Pons (tissue), 1 donor: ENCODE measurements at regions not wholly inside any gene's neighbourhood (a gene's known extent, or its start where the extent isn't known, plus 50 kb on each side); places are given as distances from the start of the nearest gene placed in this dataset.
A peak's percentile ranks its signal among the peaks of the same experiment; 100 is the strongest.

Experiments used
- DNase-seq: peaks from one replicate; pipeline ENCODE4 v3.0.0-alpha.2; 2016; ENCODE audit warnings: low spot score

DNA sequence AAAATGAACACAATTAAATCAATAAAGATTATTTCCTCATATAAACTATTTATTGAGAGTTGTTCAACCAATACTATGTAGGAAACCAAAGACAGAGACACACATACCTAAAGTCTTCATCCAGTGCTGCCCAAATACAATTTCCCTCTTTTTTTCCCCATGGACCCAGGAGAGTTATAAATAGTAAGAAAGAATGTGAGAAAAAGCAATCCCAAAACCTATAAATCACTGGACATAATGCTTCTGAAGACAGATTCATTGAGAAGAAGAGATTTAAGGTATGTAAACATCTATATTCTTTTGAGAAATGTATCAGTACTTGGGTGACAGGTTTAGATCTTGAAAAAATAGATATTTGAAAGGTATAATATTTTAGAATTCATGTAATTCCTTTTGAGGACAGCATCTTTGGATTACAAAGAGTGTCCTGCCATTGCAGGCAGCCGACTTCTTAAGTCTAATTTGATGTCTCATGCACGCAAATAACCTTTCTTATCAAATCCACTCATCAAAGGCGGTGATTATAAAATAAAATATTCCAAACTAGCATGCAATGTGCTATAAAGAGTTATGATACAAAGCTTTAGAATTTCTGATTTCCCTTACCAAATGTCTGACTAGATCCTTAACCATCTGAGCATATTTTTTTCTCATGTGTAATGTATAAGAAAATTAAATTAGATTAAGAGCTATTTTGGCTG, 739.4 kb downstream of the LIG4 start:
- no peak for DNase-seq

DNA sequence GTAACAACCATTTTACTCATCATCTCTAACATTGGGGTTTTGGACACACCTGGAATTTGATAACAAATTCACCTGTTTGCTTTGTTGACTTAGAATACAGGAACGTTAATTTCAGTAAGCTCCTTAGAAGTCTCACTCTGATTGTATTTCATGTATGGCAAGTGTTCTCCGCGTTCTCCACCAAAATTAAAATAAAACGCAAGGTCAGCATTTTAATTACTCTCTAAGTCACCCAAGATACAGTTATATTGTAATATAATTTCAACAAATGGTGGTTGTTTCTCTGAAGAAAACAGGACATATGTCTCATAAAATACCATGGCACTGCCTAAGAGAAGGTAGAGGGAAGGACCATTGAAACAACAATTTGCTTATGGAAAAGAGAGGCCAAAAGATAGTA, 742.1 kb downstream of the LIG4 start:
- DNase-seq, result no peak

DNA sequence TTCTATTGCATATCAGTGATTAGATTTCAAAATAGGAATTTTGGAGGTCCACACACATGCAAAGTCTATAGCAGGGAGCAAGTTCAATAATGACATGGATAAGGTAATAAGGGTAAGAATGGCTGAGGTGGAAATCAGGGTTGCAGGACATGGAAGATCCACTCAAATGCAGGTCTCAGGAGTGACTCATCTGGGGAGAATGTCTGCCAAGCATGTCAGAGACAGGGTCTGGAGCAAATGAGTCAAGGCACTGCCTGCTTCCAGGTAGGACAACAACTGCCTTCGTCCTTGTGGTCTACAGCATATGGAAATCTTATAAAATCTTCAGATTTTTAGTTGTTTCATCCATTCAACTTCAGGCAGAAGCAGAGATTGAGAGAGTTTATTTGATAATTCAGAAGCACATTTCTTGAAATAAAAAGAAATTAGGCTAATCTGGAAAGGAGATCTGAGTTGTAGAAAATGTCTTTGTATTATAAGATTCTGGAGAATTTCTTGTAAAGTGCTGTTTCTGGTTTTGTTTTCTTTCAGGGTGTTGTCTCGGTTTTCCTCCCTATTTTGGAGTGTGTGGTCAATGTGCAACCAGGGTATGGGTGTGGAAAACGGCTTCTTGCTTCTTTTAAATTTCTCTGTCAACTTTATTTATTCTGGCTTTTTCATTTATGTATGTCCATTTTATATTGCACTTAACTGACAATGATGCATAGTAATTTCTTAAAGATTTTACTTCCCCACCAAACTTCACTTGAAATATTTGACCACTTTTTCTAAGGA, 748.8 kb downstream of the LIG4 start:
- no peak for DNase-seq

DNA sequence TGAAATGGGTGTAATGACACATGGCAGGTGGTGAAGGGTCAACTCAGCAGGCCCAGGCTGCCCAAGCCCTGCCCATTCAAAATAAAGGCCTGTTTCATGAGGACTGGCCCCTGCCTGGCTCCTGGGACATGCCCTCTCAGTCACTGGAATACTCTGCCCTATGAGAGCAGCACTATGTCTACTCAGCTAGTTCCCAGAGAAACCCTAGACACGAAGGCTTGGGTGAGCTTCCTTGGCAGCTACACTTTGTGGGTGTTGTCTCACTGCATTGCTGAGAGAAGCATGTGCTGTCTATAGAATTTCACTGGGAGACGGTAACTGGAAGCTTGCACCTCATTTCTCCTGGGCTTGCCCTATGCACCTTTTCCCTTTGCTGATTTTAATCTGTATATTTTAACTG, 752.8 kb downstream of the LIG4 start:
- no peak for DNase-seq

DNA sequence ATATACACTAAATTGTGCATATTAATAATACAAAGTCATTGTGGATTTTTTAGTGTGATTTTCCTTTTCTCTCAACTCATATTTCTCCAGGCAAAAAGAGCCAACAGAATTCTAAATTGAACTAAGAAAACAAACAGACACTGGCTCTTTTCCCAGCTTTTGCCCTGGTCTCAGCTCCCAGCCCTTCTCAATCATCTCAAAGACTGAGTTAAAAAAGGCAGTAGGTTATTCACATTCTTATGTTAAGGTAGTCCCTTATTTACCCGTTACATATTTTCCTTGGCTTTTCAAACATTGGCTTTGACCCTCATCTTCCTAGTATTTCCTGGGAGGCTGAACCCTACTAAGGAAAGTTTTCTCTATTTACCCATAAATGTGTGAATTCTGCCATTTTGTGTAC, 753.6 kb downstream of the LIG4 start:
- peak; percentile 28 for DNase-seq

DNA sequence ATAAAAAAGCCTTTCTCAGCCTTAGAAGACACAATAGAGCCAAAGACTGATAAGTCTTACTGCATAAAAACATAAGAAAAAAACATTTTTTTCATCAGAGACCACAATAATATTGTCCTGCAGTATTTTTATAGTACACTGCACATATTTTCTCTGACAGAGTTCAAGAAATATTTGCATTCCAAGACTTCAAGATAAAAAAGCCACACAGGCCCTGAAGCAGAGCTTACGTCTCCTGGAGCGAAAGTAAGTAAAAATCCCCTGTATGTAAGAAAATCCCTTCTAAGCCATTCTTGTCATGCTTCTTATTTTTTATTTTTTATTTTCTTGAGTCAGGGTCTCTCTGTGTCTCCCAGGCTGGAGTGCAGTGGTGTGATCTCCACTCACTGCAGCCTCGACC, 755.9 kb downstream of the LIG4 start:
- no peak for DNase-seq

DNA sequence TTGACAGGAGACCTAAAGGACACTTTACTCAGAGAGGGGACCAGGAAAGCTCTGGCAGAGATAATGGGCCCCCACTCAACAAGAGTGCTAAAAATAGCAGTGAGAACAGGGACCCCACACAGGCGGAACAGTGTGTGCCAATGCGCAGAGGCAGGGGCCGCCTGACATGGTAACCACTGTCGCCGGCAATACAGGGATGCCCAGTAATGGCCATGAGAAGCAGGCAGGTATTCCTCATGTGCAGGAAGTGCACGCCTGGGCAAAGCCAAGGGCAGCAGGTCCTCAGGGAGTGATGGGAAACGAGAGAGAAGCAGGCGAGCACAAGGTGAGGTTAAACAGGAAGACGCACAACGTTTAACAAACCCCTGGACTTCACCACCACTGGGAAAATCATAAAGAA, 757.1 kb downstream of the LIG4 start:
- no peak for DNase-seq

DNA sequence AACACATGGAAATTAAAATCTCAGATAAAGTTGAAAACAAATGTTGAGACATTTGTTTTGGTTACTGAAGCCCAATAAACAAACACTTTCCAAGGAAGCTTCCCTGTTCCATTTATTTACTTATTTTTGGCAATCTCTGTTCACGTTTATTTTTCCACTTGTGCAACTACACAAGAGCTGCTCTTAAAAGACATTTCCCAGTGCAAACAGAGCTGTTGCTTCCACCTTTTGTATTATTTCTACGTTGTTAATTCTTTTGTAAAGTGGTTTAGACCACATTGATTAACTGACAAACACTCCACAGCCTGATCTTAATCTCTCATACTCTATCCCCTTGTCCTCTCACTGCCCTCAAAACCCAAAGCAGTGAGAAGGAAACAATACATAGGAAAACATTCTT, 757.6 kb downstream of the LIG4 start:
- no peak for DNase-seq

DNA sequence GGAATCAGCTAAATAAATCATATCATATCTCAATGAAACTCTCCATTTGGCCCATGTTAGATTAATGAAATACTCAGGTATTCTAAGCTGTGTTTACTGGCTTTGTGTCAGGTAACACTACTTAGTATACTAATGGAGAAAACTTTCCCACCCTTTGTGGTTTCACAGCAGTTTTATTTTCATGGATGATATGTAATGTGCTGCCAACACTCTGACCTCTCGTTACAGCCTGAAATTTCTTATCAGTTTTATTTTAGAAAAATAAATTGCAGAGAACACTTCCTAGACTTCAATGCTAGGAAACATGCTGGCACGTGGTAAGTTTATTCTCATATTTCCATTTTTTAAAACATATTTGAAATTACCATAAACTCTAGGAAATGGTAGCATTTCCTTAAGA, 758.9 kb downstream of the LIG4 start:
- no peak for DNase-seq

DNA sequence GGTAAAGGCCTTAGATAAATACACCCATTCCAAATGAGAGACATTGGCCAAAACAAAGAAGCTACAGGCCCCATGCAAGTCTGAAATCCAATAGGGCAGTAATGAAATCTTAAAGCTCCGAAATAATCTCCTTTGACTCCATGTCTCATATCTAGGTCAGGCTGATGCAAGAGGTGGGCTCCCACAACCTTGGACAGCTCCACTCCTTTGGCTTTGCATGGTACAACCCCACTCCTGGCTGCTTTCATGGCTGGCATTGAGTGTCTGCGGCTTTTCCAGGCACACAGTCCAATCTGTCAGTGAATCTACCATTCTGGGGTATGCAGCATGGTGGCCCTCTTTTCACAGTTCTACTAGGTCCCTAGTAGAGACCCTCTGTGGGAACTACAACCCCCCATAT, 762.5 kb downstream of the LIG4 start:
- no peak for DNase-seq

DNA sequence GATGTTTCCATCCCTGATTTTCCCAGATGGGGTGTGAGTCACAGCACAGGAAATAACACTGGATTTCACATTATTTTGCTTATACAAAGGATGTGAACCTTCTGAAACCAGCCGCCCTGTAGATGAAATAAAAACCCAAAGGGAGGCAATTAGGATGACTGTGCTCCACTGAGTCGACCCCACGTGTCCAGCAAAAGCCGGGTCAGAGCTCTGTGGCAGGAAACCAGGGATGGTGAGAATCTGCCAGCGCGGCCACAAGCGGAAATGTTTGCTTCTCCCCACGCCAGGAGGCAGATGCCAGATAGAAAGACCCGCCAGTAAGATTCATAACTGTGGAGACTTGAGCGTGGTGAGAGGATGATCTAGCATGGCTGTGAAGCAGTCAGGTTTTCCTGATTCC, 764.4 kb downstream of the LIG4 start:
- DNase-seq, result no peak

DNA sequence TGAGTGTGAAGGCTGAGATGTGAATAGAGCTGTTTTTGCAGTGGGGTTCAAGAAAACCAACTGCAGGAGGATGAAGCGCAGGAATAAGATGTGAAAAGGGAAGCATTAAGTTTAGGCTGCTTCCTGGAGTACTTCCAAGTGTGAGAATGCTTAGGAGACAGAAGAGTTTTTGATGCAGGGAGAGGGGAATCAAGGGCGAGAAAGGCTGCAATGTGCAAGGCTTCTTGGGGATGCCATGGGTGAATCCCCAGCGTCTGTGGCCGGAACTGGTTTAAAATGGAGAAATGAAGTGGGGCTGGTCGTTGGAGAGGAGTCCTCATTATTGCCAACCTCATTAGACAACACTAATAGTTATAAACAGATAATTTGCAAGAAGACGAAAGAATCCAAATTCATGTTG, 764.9 kb downstream of the LIG4 start:
- DNase-seq, result no peak

DNA sequence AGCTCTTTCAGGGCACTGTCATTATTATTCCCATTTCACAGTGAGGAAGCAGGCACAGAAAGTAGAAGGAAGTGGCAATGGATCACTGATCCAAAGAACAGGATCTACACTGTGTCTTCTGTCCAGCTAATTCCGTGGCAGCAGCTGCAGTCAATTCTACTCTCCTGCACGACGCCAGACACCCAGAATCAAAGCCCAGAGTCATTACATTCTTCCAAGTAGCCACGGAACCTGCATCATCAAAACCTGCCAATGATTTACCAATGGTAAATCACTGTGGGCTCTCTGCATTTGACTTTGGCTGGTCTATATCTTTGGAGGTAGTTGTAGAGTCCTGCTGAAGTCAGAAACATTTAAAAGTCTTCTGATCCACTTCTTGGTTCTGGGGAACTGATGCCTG, 767.7 kb downstream of the LIG4 start:
- no peak for DNase-seq

DNA sequence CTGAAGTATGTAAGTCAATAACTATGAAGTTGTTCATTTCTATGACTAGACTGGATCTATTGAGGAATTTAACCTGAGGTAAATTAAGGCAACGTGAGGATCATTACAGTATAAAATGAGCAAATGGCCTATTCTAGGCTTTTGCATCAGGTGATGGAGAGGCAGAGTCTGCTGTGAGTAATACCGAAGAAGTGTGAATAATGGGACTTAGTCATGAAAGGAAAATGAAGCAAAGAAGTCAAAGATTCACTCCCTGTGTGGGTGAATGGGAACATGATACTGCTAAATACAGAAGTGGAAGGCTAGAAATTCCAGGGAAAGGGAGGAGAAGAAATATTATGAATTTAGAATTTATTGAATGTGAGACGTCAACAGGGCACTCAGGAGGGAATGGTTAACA, 774.1 kb downstream of the LIG4 start:
- DNase-seq, result no peak

DNA sequence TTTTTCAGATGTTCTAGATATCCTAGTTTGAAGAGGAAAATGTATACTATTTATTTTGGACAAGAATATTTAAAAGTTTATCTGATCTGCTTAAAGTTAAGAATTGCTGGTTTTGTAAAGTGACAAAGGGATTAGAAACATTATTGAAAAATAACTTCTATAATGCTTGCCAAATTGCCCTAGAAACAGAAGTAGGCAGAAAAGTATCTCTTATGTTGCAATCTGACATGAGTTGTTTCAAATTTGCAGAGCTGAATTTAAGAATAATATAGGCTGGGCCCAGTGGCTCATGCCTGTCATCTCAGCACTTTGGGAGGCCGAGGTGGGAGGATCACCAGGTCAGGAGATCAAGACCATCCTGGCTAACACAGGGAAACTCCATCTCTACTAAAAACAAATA, 777.1 kb downstream of the LIG4 start:
- no peak for DNase-seq

DNA sequence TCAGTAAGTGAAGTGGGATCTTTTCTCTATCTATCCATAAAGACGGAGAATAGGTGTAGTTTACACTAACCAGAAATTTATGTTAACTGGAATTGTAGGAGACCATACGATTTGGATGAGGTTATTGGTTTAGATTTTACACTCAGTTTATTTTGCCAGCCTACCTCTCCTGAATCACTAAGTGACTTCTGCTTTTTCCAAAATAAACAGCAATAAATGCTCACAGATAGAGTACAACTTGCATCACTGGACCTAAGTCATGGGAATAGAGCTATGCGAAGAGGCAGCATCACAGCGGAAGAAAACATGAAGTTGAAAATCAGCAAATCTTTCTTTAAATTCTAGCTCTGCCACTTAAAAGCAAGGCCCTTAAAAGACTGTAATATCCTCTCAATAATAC, 781.0 kb downstream of the LIG4 start:
- no peak for DNase-seq

DNA sequence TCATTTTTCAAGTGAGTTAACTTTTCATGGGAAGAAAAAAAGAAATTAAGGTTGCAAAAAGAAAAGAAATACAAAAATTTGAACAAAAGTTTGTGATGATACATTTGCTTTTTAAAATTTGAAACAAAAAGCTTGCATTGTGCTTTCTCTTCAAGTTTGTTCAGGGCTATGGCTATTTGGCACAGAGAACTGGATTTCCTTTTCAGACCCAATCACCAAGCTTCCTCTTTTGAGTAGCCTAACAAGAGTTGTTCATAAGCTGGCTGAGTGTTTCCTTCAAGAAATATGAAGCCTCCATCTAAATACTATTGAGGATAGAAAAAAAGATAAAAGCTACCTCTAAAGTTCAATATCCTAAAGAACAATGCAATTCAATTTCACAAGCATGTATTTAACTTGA, 787.8 kb downstream of the LIG4 start:
- peak; percentile 6 for DNase-seq

DNA sequence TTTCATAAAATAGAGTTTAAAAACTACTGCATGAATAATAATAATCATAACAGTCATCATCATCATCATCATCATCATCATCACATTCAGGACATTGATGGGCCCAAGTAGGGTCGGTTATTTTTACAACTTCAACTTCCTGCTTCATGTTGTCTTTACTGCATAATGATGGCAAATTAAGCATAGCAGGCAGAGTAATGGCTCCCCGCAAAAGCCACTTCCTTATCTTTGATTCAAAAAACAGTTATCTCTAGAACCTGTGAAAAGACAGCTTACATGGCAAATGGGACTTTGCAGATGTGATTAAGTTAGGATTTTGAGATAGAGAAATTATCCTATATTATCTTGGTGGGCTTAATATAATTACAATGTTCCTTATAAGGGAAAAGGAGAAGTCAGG, 792.9 kb downstream of the LIG4 start:
- DNase-seq, result no peak

DNA sequence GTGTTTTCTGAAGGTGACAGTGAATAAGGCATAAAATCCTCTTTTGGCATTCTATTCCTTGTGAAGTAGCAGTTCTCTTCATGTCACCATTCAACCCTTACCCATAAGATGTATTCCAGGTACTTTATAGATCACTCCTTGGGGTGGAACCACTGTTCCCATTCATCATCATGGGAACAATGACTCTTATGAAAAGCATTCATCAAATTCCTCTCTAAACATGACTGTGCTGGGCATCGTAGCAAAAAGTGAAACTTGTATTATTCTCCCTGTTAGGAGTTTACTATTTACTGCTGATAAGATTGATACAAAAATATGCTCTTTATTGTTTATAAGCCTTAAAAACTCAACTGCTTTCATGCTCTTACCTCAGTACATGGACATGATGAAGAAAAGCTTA, 793.4 kb downstream of the LIG4 start:
- DNase-seq, result no peak

DNA sequence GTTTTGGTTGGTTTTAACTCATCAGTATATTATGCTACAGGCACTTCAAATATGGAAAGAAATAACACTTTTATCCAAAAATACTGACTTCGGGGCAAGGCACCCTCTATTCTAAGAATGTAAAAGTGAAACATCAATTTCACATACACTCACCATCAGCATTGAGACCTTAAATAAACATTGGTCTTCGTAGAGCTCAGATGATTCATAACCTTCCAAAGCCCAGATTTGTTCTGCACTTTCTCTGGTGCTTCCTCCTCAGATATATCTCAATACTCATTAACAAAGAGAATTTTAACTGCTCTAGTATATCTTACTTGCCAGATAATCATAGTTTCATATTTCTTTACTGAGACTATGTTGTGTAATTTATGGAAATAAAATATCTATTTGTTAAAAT, 794.3 kb downstream of the LIG4 start:
- DNase-seq, result no peak

DNA sequence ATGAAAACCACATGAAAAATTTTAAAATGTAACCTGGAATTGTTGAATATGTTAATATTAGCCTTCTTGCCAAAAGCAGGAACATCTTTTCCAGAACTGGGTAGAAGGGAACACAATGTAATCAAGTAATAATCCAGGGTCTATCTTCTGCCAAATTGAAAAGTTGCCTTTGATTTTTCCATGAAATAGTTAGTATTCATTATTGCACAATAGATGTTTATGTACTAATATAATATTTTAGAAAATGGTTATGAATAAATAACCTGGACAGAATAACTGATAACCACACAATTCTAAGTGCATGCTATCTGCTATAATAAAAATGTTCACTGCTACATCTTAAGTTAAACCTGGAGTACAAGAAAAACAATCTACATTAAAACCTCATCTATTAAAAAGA, 802.3 kb downstream of the LIG4 start:
- no peak for DNase-seq

DNA sequence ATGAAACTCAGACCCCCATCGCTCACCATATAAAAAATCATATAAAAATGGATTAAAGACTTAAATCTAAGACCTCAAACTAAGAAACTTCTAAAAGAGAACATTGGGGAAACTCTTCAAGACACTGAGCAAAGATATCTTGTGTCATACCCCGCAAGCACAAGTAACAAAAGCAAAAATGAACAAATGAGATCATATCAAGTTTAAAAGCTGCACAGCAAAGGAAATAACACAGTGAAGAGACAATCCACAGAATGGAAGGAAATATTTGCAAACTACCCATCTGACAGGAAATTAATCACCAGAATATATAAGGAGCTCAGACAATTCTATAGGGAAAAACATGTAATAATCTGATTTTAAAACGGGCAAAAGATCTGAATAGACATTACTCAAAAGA, 808.3 kb downstream of the LIG4 start:
- no peak for DNase-seq

DNA sequence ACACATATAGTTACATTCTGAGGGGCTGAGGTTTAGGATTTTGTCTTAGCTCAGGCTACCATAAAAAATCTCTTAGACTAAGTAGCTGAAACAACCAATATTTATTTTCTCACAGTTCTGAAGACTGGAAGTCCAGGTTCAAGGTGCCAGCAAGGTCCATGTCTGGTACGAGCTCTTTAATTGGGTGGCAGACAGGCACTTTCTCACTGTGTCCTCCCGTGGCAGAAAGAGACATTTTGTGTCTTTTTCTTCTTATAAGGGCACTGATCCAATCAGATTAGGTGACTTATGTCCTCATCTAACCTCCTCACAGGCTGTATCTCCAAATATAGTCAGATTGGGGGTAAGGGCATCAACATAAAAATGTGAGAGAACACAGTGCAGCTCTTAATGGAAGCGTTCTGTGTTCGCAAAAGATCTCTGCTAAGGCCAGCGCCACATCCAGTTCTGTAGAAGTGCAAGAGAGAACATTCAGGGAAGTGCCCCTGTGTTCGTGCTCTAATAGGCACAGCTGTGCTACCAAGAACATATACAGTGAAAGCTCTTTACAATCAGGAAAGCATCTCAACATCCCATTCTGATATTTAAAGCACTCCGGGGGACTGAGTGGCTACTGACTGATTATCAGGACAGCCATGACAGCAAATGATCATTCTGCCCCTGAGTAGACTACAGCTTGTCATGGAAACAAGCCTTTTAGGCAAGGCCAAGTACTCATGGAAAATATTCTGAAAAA, 819.2 kb downstream of the LIG4 start:
- no peak for DNase-seq
